Activated CD4-positive, alpha-beta T cell treated with anti-CD3 and anti-CD28 coated beads, Interleukin-2, amount 10 ng/mL, durations not matched to agents 24 days and 14 days (primary cell): ENCODE measurements at regions not wholly inside any gene's neighbourhood (a gene's known extent, or its start where the extent isn't known, plus 50 kb on each side); places are given as distances from the start of the nearest gene placed in this dataset.

ENCODE experiments used
- DNase-seq: peaks from one replicate; pipeline ENCODE4 v3.0.0; 2022
- H3K27ac Mint-ChIP-seq: one replicate; pipeline ENCODE4 v1.8.0; 2022; ENCODE audit warnings: mild to moderate bottlenecking, mixed read lengths
- H3K27me3 Mint-ChIP-seq: one replicate; pipeline ENCODE4 v1.8.0; 2022; ENCODE audit warnings: mixed read lengths
- H3K36me3 Mint-ChIP-seq: one replicate; pipeline ENCODE4 v1.8.0; 2022; ENCODE audit warnings: low read depth, mild to moderate bottlenecking, mixed read lengths
- H3K4me1 Mint-ChIP-seq: one replicate; pipeline ENCODE4 v1.8.0; 2021; ENCODE audit warnings: mixed read lengths
- H3K4me3 Mint-ChIP-seq: one replicate; pipeline ENCODE4 v1.8.0; 2022; ENCODE audit warnings: mild to moderate bottlenecking, moderate library complexity, mixed read lengths
- H3K9me3 Mint-ChIP-seq: one replicate; pipeline ENCODE4 v1.8.0; 2021; ENCODE audit warnings: mixed read lengths
- intact Hi-C: fragments of 100-400 bp; cut with micrococcal nuclease; formaldehyde crosslinking; loops from one replicate; pipeline ENCODE4 v1.15.1; 2023

DNA sequence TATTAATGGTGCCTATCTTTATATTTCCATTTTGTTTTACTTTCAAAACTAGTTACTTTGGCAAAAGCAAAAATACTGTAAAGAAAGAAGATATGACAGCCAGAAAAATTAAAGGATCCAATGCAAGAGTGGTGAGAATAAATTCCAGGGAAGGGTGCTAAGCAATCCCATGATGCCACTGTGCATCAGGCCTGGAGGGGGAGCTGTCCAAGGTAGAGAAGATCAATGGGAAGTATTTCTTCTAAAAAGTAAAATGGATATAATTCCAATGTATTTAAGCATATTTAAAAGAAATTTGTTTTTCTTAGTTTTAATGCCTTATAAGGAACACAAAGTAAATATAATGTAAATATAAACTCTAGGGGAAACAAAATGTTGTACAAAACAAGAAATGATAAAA, 1382.2 kb upstream of the B3GALT2 start:
- H3K4me3 Mint-ChIP-seq = no peak overlapping the region
- H3K27ac Mint-ChIP-seq = no peak overlapping the region
- intact Hi-C loops = no loop called here
- no peaks in the 10 kb centered on the region for H3K9me3 Mint-ChIP-seq
- H3K36me3 Mint-ChIP-seq = no peaks in the 10 kb centered on the region
- DNase-seq = no peak
- no peaks in the 10 kb centered on the region for H3K4me1 Mint-ChIP-seq
- H3K27me3 Mint-ChIP-seq = no peaks in the 10 kb centered on the region

DNA sequence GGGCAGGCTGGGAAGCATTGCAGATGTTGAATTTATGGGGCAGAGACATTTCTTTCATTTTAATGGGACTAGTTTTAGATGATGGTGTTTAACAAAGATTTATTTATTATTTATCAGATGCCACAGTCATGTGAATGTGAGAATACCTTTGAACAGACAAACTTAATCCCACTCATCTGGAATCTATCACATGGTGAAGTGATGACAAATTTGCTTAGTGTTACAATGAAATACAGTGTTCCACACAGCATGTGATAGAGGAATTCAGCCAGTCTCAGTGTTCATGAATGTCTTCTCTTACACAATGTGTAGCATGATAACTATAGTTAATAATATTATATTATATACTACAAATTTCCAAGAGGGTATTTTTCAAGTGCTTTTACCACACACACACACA, 1361.7 kb upstream of the B3GALT2 start:
- Mint-ChIP-seq H3K27ac (no peak overlapping the region), H3K4me3 (no peak overlapping the region), H3K27me3 (no peaks in the 10 kb centered on the region), H3K4me1 (no peaks in the 10 kb centered on the region), H3K9me3 (peaks cover 4% of the 10 kb centered on the region), H3K36me3 (no peaks in the 10 kb centered on the region)
- no peak for DNase-seq
- intact Hi-C loops = no loop called here

DNA sequence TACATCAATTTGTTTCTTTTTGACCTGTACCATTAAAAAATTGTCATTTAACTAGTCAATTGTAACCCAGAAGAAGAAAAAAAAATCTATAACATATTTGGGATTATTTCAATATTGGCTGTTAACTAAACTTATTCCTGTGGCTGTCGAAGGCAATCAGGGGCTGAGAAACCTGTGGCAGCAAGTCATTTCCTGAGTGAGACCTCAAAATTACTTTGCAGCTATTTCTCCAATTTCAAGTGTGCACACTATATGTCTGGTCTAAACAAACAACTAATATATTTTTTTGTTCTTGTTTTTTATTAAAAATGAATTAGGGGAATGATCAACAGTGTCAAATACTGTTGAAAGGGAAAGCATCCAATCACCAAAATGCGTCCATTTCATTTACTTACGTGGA, 1357.6 kb upstream of the B3GALT2 start:
- Mint-ChIP-seq H3K27ac (no peak overlapping the region), H3K4me1 (no peaks in the 10 kb centered on the region), H3K4me3 (no peak overlapping the region), H3K36me3 (no peaks in the 10 kb centered on the region), H3K9me3 (peaks cover 4% of the 10 kb centered on the region), H3K27me3 (no peaks in the 10 kb centered on the region)
- intact Hi-C loops = no loop called here
- no peak for DNase-seq

DNA sequence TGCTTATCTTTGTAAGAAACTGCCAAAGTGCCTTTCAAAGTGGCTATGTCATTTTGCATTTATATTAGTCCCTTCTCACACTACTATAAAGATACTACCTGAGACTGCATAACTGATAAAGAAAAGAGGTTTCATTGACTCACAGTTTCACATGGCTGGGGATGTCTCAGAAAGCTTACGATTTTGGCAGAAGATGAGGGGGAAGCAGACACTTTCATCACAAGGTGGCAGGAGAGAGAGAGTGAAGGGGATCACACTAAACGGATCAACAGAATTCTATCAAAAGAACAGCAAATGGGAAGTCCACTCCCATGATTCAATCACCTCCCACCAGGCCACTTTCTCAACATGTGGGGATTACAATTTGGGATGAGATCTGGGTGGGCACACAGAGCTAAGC, 1352.0 kb upstream of the B3GALT2 start:
- Mint-ChIP-seq H3K36me3 (no peaks in the 10 kb centered on the region), H3K27ac (no peak overlapping the region), H3K4me1 (no peaks in the 10 kb centered on the region), H3K9me3 (no peaks in the 10 kb centered on the region), H3K27me3 (no peaks in the 10 kb centered on the region), H3K4me3 (no peak overlapping the region)
- DNase-seq = no peak
- intact Hi-C loops = no loop called here

DNA sequence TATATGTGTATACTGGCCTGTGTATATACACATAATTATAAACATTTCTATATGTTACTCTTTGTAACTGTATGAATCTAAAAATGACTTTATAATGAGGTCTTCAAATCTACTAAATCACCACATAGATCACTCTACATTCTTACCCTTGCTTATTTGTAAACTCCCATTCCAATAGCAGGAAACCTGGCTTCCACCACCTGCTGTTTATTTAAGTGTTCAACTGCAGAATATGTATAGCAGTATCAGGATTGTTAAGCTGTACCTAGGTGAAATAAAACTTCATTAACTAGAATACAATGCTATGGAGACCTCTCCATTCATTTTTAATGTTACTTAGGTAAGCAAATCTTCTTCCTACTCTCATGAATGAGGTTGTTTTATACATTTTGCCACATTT, 1351.1 kb upstream of the B3GALT2 start:
- no peak overlapping the region for H3K4me3 Mint-ChIP-seq
- H3K9me3 Mint-ChIP-seq = no peaks in the 10 kb centered on the region
- H3K27me3 Mint-ChIP-seq = no peaks in the 10 kb centered on the region
- intact Hi-C loops = no loop called here
- no peak for DNase-seq
- no peaks in the 10 kb centered on the region for H3K36me3 Mint-ChIP-seq
- no peaks in the 10 kb centered on the region for H3K4me1 Mint-ChIP-seq
- H3K27ac Mint-ChIP-seq = no peak overlapping the region

DNA sequence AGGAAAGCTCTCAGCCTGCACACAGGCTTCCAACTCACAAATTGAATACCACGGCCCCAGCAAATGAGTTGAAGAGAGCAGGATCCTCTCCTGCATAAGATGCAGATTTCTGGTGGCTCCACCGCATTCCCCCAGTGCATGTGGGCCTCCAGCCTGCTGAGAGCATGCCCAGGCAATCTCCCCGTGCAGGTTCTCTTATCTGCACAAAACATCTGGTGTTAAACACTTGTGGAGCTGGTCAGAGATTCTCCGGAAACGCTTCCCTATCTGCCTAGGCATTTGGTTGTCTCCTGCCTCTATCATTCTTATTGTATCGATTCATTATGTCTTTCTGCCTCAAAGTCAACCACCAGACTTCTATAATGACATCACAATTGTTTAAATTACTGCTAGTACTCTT, 1349.0 kb upstream of the B3GALT2 start:
- no peak overlapping the region for H3K27ac Mint-ChIP-seq
- H3K4me1 Mint-ChIP-seq = no peaks in the 10 kb centered on the region
- no peak overlapping the region for H3K4me3 Mint-ChIP-seq
- no peaks in the 10 kb centered on the region for H3K36me3 Mint-ChIP-seq
- intact Hi-C loops = no loop called here
- no peaks in the 10 kb centered on the region for H3K27me3 Mint-ChIP-seq
- H3K9me3 Mint-ChIP-seq = no peaks in the 10 kb centered on the region
- no peak for DNase-seq

DNA sequence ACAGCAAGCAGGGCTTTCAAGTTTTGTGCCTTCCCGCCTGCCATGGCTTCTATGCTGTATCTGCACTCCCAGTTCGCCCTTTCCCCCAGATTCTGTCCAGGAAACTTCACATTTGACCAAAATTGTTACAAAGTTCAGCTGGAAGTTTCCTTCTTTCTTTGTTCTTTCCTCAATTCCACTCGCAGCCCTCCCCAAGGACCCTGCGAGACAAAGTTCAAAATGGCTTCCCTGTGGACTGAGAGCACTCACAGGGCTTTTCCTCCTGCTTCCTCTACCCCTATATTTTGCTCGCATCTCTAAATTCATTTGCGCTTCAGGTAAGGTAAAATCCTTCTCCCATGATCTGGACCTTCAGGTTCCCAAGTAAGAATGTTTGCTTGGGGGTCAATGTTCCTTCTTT, 1348.4 kb upstream of the B3GALT2 start:
- H3K4me3 Mint-ChIP-seq = no peak overlapping the region
- H3K9me3 Mint-ChIP-seq = no peaks in the 10 kb centered on the region
- DNase-seq = no peak
- intact Hi-C loops = no loop called here
- no peaks in the 10 kb centered on the region for H3K27me3 Mint-ChIP-seq
- H3K36me3 Mint-ChIP-seq = no peaks in the 10 kb centered on the region
- H3K4me1 Mint-ChIP-seq = no peaks in the 10 kb centered on the region
- H3K27ac Mint-ChIP-seq = no peak overlapping the region

DNA sequence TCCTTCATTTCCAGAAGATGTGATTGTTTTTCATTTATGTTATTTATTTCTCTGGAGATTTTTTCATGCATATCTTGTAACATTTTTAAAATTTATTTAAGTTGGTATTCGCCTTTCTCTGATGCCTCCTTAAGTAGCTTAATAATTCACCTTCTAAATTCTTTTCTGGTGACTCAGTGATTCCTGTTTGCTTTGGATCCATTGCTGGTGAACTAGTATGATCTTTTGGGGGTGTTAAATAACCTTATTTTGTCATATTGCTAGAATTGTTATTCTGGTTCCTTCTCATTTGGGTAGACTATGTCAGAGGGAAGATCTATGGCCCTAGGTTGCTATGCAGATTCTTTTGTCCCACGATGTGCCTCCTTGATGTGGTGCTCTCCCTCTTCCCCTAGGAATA, 1347.2 kb upstream of the B3GALT2 start:
- Mint-ChIP-seq H3K27me3 (no peaks in the 10 kb centered on the region), H3K36me3 (no peaks in the 10 kb centered on the region), H3K4me3 (no peak overlapping the region), H3K27ac (no peak overlapping the region), H3K4me1 (no peaks in the 10 kb centered on the region), H3K9me3 (no peaks in the 10 kb centered on the region)
- DNase-seq = no peak
- intact Hi-C loops = no loop called here

DNA sequence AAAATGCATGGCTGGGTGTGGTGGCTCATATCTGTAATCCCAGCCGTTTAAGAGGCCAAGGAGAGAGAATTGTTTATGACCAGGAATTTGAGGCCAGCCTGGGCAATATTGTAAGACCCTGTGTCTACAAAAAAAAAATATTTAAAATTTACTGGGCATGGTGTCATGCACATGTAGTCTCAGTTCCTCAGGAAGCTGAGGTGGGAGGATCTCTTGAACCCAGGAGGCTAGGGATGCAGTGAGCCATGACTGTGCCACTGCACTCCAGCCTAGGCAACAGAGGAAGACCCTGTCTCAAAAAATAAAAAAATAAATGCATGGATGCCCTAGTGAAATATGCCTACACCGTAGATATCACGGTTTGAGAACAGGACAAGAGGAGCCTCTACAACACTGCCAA, 1331.2 kb upstream of the B3GALT2 start:
- no peak overlapping the region for H3K4me3 Mint-ChIP-seq
- intact Hi-C loops = no loop called here

DNA sequence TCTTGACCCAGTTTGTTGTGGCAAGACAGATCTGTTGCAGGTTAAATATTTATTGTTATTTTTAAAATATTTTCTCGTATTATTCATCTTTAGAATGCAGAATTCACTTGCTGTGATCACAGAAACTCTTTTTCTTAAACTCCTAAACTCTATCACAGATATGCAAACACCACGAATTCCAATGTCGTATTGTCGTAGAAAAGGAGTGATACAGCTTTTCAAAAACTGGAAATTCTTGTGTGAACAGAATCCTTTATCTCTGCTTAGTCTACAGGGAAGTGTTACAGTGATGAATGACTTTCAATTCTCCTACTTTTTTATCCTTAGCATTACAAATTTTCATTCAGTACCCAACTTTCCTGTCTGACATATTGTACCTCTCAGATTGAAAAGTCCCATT, 1329.5 kb upstream of the B3GALT2 start:
- Mint-ChIP-seq H3K27me3 (no peaks in the 10 kb centered on the region), H3K4me1 (no peaks in the 10 kb centered on the region), H3K9me3 (no peaks in the 10 kb centered on the region), H3K4me3 (no peak overlapping the region), H3K27ac (no peak overlapping the region), H3K36me3 (no peaks in the 10 kb centered on the region)
- intact Hi-C loops = no loop called here
- no peak for DNase-seq

More for the DNA sequence above, 1331.2 kb upstream of the B3GALT2 start:
- no peak for DNase-seq
- Mint-ChIP-seq H3K27me3 (no peaks in the 10 kb centered on the region), H3K9me3 (no peaks in the 10 kb centered on the region), H3K36me3 (no peaks in the 10 kb centered on the region), H3K27ac (no peak overlapping the region), H3K4me1 (no peaks in the 10 kb centered on the region)

DNA sequence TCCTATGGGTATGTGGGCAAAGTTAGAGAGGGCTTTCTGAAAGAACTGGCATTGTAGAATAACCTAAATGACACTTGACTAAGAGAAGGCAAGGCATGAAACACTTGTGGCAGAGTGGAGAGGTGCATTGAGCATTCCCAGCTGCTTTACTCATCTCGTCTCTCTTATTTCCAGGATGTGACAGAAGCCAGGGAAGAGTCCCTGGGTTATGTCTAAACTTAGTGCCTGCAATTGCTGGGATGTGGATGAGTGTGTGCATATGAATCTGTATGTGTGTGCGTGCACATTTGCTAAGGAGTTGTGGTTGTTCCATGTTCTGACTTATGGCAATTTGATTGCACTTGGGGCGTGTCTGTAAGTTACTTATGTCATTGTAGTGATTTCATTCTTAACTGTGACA, 1326.5 kb upstream of the B3GALT2 start:
- Mint-ChIP-seq H3K27ac (no peak overlapping the region), H3K9me3 (no peaks in the 10 kb centered on the region), H3K27me3 (no peaks in the 10 kb centered on the region), H3K4me3 (no peak overlapping the region), H3K4me1 (no peaks in the 10 kb centered on the region), H3K36me3 (no peaks in the 10 kb centered on the region)
- intact Hi-C loops = no loop called here
- DNase-seq = no peak

DNA sequence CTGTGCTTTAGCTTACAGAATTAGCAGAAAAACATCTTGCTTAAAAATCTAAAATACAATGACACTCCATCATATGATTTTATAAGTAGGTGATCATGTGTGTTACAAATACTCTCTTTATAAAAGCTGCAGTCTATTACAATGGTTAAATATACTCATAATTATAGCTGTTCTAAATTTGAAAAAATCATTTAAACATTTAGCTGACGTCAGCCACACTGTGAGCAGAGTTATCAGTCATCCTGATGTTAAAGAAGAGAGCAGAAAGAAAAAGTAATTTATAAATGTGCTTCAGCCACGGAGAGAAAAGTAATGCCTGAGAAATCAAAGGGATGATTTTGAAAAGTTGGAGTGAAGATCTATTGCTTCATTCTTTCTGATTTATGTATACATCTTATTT, 1325.9 kb upstream of the B3GALT2 start:
- intact Hi-C loops = no loop called here
- H3K4me1 Mint-ChIP-seq = no peaks in the 10 kb centered on the region

DNA sequence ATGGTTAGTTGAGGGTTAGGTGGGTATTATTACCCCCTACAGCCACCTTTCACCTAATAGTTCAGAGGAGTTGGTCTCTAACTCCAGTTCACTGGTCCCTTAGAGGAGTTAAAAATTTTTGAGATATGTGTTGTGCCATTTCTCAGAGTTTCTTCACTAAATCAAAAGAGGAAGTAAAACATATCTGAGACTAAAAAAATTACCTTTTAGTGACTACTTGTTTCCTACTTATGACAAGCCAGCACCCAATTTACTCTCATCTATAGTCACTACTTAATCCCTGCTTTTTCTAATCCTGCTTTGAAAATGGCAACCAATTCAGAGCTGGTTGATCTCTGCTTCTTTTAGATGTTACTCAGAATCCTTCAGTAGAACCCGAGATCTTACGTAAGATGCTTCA, 1316.8 kb upstream of the B3GALT2 start:
- no peak for DNase-seq
- intact Hi-C loops = no loop called here
- Mint-ChIP-seq H3K27ac (no peak overlapping the region), H3K9me3 (no peaks in the 10 kb centered on the region), H3K4me3 (no peak overlapping the region), H3K27me3 (no peaks in the 10 kb centered on the region), H3K4me1 (no peaks in the 10 kb centered on the region), H3K36me3 (no peaks in the 10 kb centered on the region)

More for the DNA sequence above, 1325.9 kb upstream of the B3GALT2 start:
- no peaks in the 10 kb centered on the region for H3K27me3 Mint-ChIP-seq
- H3K9me3 Mint-ChIP-seq = no peaks in the 10 kb centered on the region
- no peak overlapping the region for H3K4me3 Mint-ChIP-seq
- H3K36me3 Mint-ChIP-seq = no peaks in the 10 kb centered on the region
- DNase-seq = no peak
- no peak overlapping the region for H3K27ac Mint-ChIP-seq

DNA sequence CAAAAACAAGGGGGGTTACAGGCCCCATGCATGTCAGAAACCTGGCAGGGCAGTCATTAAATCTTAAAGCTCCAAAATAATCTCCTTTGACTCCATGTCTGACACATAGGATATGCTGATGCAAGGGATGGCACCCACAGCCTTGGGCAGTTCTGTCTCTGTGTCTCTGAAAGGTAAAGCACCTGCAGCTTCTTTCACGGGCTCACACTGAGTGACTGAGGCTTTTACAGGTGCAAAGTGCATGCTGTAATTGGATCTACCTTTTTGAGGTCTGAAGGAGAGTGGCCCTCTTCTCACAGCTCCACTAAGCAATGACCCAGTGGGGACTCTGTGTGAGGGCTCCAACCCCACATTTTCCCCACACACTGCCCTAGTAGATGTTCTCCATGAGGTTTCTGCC, 1309.0 kb upstream of the B3GALT2 start:
- no peaks in the 10 kb centered on the region for H3K9me3 Mint-ChIP-seq
- H3K4me3 Mint-ChIP-seq = no peak overlapping the region
- no peak overlapping the region for H3K27ac Mint-ChIP-seq
- no peaks in the 10 kb centered on the region for H3K27me3 Mint-ChIP-seq
- DNase-seq = no peak
- H3K4me1 Mint-ChIP-seq = no peaks in the 10 kb centered on the region
- intact Hi-C loops = no loop called here
- H3K36me3 Mint-ChIP-seq = no peaks in the 10 kb centered on the region

DNA sequence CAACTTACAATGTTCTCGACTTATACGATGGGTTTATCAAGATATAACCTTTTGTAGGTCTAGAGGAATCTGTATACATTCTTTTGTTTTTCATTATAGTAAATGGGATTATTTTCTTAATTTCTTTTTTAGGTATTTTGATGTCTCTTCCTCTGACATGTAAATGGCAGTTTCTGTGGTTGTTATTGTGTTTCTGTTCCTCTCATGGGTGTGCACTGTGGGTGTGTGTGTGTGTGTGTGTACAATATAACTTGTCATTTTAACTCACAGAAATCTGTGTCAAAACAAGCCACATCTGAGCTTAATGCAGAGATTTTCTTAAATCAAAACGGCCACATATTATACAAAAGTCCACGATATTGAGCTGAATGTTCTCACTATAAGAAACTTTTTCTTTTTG, 1300.8 kb upstream of the B3GALT2 start:
- H3K9me3 Mint-ChIP-seq = no peaks in the 10 kb centered on the region
- no peaks in the 10 kb centered on the region for H3K27me3 Mint-ChIP-seq
- no peaks in the 10 kb centered on the region for H3K36me3 Mint-ChIP-seq
- no peaks in the 10 kb centered on the region for H3K4me1 Mint-ChIP-seq
- no peak for DNase-seq
- intact Hi-C loops = no loop called here
- no peak overlapping the region for H3K4me3 Mint-ChIP-seq
- no peak overlapping the region for H3K27ac Mint-ChIP-seq

DNA sequence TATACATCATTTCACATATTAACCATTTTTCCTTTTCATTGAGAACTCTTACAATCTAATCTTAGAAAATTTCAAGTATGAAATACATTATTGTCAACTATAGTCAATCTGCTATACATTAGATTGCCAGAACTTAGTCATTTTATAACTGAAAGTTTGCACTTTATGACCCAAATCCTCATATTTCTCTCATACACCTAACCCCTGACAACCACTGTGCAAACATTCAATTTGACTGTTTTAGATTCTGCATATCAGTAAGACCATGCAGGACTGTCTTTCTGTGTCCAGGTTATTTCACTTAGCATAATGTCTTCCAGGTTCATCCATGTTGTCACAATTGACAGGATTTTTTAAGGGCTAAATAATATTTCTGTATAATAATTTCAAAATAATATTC, 1299.0 kb upstream of the B3GALT2 start:
- Mint-ChIP-seq H3K4me1 (no peaks in the 10 kb centered on the region), H3K9me3 (no peaks in the 10 kb centered on the region), H3K27ac (no peak overlapping the region), H3K36me3 (no peaks in the 10 kb centered on the region), H3K27me3 (no peaks in the 10 kb centered on the region), H3K4me3 (no peak overlapping the region)
- intact Hi-C loops = no loop called here
- DNase-seq = no peak
